Ishikawa (cell line): ENCODE measurements at regions not wholly inside any gene's neighbourhood (a gene's known extent, or its start where the extent isn't known, plus 50 kb on each side); places are given as distances from the start of the nearest gene placed in this dataset.

Experiments used
- EP300 ChIP-seq: IDR thresholded peaks from 2 replicates; pipeline ENCODE4 v1.6.1; 2012; ENCODE audit warnings: borderline replicate concordance
- FOXM1 ChIP-seq: IDR thresholded peaks from 2 replicates; pipeline ENCODE4 v1.6.1; 2012; ENCODE audit warnings: low read depth, borderline replicate concordance
- MAX ChIP-seq: IDR thresholded peaks from 2 replicates; pipeline ENCODE4 v1.6.1; 2012
- TAF1 ChIP-seq: IDR thresholded peaks from 2 replicates; pipeline ENCODE4 v1.6.1; 2012; ENCODE audit warnings: low read depth, mild to moderate bottlenecking
- TCF12 ChIP-seq: IDR thresholded peaks from 2 replicates; pipeline ENCODE4 v1.6.1; 2012; ENCODE audit warnings: low read depth
- YY1 ChIP-seq: IDR thresholded peaks from 2 replicates; pipeline ENCODE4 v1.6.1; 2012; ENCODE audit warnings: low read depth
- TF ChIP-seq, protein P1 (sequence below): IDR thresholded peaks from 2 replicates; pipeline ENCODE4 v1.6.1; 2012

GRCh38 chr5:166961028-166961427 is 1330.4 kb upstream of the WWC1 start:
- TF ChIP-seq FOXM1 (no peak), EP300 (no peak), YY1 (no peak), TCF12 (no peak), MAX (no peak), TAF1 (no peak)
- TF ChIP-seq, protein P1, sequence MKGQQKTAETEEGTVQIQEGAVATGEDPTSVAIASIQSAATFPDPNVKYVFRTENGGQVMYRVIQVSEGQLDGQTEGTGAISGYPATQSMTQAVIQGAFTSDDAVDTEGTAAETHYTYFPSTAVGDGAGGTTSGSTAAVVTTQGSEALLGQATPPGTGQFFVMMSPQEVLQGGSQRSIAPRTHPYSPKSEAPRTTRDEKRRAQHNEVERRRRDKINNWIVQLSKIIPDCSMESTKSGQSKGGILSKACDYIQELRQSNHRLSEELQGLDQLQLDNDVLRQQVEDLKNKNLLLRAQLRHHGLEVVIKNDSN, result peak; percentile 24; the same call in 1 of the 2 replicates
